CD4-positive, alpha-beta T cell treated with Interleukin-21 for 1 hour (primary cell): ENCODE measurements at regions not wholly inside any gene's neighbourhood (a gene's known extent, or its start where the extent isn't known, plus 50 kb on each side); places are given as distances from the start of the nearest gene placed in this dataset.

ENCODE experiments used
- DNase-seq: peaks from one replicate; pipeline ENCODE4 v3.0.0-alpha.2; 2020

GRCh38 chr2:176653479-176654443 lies 384.5 kb downstream of the MTX2 start:
- peak; percentile 33 for DNase-seq

DNA sequence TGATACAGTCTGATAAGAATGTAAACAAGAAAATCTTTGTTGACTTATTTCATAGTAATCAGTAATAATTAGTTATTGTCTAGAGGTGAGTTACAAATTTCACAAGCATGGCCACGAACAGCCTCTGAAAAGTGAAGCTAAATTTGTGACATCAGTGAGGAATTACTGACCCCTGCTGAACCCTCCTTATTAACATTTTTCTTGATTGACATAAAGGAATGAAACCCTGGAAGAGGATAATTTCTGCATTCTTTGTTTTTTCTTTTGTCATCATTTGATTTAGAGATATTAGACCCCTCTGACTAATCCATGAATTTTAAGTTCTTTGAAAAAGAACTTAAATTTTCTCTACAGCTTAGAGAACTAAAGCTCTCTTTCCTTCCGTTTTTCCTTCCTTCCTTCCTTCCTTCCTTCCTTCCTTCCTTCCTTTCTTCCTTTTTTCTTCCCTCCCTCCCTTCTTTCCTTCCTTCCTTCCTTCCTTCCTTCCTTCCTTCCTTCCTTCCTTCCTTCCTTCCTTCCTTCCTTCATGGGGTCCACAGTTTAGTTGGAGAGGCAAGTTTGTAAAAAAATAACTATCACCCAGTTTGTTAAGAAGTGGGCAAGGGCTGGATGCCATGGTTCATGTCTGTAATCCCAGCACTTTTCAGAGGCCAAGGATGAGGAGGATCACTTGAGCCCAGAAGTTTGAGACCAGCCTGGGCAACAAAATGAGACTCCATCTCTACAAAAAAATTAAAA lies 387.0 kb downstream of the MTX2 start:
- no peak for DNase-seq

DNA sequence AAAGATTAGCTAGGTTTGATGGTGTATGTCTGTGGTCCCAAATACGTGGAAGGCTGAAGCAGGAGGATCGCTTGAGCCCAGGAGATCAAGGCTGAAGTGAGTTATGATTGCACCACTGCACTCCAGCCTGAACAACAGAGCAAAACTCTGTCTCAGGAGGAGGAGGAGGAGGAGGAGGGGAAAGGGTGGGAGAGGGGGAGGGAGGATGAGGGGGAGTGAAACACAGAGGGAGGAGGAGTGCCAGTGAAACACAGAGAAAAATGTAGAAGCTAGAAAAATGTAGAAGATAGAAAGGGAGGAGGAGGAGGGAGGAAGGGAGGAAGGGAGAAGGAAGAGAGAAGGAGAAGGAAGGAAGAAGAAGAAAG lies 387.5 kb downstream of the MTX2 start:
- DNase-seq: no peak

DNA sequence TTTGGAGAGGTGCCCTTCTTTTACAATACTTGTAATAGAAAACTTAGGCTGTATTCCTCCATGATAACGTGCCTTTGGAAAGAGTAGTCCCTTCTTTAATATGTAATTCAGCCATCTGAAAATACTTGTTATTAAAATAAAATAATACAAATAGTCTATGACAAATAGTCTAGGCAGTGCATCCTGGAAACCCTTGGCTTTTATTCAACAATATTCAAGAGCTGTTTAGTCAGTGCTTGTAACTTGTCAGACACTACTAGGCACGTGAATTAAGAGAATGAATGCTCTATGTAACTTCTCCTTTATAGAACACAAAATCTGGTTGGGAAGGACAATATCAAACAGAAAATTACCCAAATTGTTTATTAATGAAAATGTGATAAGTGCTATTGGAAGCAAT lies 388.2 kb downstream of the MTX2 start:
- no peak for DNase-seq

DNA sequence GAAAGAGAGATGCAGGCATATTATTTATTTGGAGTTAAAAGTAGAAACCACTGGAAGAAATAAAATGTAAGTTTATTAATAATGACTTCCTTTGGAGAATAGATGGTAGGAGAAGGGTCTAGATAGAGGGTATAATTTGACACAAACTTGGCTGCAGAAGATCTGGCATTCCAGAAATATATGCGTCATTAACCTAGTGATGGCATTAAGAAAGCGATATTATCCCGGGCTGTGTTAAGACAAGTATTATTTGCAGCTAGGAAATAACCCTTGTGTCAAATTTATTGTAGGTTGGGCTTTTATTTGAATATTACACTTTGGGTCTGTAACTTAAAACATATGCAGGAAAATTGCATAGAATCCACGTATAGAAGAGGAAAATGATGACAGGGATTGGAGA lies 389.5 kb downstream of the MTX2 start:
- DNase-seq: no peak

DNA sequence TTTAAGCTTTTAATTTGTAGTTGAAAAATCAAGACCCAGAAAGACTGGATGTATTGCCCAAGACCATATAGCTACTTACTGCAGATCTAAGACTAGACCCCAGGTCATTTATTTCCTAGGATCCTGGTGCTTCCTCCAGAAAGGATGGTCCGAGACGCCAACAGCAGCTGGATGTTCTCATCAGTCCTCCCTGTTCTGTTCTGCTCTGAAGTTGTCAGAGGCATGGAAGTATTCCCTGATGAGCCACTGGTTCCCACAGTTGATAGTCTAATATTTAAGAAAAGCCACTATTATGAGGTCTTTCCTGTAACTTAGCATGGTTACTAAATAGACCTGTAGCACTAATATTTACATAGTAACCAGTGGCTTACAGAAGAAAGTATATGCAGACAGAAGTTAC lies 393.5 kb downstream of the MTX2 start:
- no peak for DNase-seq

- no peak for DNase-seq
Observed at GRCh38 chr2:176664478-176664877, 395.2 kb downstream of the MTX2 start.

DNA sequence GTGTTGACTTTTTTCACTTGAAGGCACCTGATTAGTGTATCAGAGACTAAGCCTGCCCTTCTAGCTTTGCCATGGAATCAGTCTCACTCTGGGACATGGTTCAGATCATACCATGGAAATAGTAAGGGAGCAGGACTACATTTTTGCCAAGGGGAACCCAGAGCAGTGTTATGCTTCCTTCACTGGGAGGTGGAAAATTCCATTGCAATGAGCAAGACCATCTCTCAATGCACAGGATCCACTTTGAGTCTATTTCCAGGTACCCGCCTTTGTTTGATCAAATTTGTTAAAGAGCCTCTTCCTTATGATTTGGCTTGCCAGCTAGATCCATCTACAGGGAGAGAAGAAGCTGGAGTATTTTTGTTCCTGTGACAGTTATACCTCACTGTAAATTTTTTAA lies 395.8 kb downstream of the MTX2 start:
- DNase-seq: no peak

GRCh38 chr2:176668912-176669311 lies 399.7 kb downstream of the MTX2 start:
- no peak for DNase-seq

DNA sequence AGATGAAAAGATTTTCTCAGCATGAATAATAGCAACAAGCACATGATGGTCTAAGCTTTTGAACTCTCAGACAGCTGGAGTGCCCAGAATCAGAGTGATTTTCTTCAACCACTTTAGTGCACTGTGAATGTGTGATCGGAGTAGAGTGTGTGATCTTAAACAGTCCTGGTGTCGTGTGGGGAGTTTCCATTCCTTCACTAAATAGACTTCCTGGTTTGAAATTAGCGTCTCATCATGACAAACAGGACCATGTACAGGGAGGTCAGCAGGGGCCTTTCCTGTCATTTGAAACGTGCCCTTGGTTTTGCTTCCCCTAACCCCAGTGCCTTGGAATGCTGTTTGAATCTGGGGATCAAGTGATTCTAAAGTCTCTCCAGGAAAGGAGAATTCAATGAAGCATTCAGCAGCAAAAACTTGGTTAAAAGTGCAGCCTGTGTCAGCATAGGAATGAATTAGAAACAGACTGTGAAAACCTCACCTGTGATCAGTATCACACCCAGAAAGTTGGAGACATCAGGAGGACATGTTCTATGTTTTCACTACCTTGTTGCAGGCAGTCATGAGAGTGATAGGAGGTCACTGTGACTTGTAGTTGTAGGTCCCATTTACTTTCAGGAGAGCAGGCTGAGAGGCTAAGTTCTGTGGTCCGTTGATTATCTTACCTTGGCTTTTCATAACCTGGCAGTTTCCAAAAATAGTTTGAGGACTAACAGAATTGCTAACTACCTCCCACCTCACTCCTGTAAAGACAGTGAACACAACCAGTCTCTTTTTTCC lies 400.3 kb downstream of the MTX2 start:
- DNase-seq: no peak

DNA sequence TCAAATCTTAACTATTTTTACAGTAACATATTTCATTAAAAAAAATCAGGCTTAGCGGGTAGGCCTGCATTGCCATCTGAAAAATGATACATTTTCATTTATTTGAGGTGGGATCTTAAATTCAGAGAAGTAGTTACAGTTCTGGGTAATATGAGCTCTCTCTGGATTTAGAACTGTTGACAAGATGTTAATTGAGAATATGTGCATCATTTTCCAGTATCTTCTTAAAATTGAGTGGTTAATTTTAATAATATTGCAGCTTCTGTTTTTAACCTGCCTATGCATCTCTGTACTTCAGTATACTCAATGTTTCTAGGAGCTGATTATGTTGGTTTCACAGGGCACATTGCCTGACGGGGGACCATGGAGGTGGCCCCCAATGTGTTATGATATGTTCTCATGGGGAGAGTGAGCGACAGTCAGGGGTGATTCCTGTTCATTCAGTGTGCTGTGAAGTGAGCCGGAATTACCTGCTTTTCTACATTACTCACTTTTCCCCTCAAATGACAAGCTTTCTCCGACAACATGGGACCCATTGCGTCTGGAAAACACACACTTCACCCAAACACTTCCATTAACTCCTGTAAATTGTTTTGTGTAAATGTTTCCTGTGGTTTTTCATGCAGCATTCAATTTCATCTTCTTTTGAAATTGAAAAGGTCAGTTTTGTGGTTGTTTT lies 406.2 kb downstream of the MTX2 start:
- no peak for DNase-seq

GRCh38 chr2:176677746-176678265 lies 408.6 kb downstream of the MTX2 start:
- no peak for DNase-seq

GRCh38 chr2:176678571-176678970 lies 409.3 kb downstream of the MTX2 start:
- DNase-seq: no peak

GRCh38 chr2:176679061-176679669 lies 409.9 kb downstream of the MTX2 start:
- no peak for DNase-seq

DNA sequence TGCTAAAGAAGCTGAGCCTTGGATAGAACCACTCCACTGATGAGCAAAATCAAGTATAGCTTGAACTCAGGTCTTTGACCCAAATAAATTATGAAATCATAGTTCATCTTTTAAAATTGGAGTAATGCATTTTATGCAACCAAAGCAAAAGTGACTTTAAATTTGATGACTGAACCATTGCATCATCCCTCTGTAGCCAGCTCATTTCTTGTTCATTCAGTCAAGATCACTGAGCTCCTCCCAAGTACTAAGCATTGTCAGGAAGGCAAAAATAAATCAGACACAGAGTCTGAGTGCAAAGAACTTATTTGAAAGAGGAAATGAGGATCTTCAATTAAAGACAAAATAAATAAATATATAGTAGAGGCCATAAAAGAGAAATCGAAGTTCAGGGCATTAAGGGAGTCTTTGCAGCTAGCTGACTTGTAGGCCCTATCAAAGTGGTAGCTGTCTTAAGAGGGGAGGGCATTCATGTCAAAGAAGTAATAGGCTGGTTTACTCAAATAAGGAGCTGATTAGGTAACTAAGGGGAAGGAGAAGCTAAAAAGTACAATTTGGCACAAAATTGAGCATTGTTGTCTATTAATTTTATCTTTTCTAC lies 411.8 kb downstream of the MTX2 start:
- DNase-seq: no peak

- DNase-seq: no peak
Observed at GRCh38 chr2:176681584-176682115, 412.4 kb downstream of the MTX2 start.

- no peak for DNase-seq
Observed at GRCh38 chr2:176682278-176682677, 413.0 kb downstream of the MTX2 start.

GRCh38 chr2:176683618-176684111 lies 414.4 kb downstream of the MTX2 start:
- no peak for DNase-seq

DNA sequence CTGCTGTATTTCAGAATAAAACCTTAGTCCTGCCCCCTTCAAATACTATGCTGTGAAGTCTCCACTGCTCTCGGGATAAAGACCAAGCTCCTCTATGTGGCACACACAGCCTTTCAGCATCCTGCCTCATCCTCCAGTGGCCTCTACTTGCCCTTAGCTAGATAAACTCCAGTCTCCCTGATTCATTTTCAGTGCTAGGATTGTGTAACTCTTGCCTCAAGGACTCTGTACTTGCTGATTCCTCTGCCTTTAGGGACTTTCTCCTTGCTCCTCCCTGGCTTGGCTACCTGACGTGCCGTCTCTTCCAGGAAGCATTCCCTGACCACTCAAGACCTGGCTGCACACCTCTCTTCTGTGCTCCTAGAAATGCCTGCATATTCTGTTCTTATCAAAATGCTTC lies 416.7 kb downstream of the MTX2 start:
- no peak for DNase-seq

- DNase-seq: no peak
Observed at GRCh38 chr2:176686328-176686727, 417.1 kb downstream of the MTX2 start.

DNA sequence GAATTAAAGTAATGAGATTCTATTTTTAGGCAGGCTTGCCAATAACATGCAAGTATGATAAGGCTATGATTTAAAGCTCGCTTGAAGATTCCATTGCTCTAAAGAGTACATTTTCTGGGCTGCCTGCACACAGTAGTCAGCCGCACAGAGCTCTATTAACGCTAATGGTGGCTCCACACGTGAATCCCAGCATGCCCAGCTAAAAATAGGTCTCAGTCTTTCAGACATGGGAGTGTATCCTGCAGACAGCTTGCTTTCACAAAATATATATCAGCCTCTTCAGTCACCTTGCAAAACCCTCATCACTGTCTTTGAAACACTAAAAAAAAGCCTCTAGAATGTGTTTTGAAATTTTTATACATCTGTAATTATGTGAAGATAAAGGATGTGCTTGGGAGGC lies 418.1 kb downstream of the MTX2 start:
- DNase-seq: no peak
